SK-N-SH treated with all-trans-retinoic acid at 6 μM for 48 hours (cell line): ENCODE measurements at regions not wholly inside any gene's neighbourhood (a gene's known extent, or its start where the extent isn't known, plus 50 kb on each side); places are given as distances from the start of the nearest gene placed in this dataset.

Source experiments
- ATAC-seq: fragments of 200-7000 bp; cut with Tn5 transposase; 3 replicates; pipeline ENCODE4 v1.9.1; 2020; ENCODE audit warnings: mild to moderate bottlenecking, moderate library complexity
- ARNTL ChIP-seq: fragments of 450-650 bp; formaldehyde crosslinking; IDR thresholded peaks from 2 replicates; pipeline ENCODE4 v1.5.0; 2020; ENCODE audit warnings: low read depth, mild to moderate bottlenecking, moderate library complexity, borderline replicate concordance
- BACH2 ChIP-seq: fragments of 250-450 bp; sonication (Bioruptor Pico); IDR thresholded peaks from 2 replicates; pipeline ENCODE4 v1.9.0; 2021; ENCODE audit warnings: mild to moderate bottlenecking, borderline replicate concordance
- CREB5 ChIP-seq: fragments of 250-450 bp; sonication (Bioruptor Pico); IDR thresholded peaks from 2 replicates; pipeline ENCODE4 v1.5.1; 2020; ENCODE audit warnings: low read depth, mild to moderate bottlenecking, moderate library complexity
- CSDC2 ChIP-seq: fragments of 250-450 bp; sonication (Bioruptor Pico); IDR thresholded peaks from 2 replicates; pipeline ENCODE4 v1.5.0; 2020; ENCODE audit warnings: mild to moderate bottlenecking, moderate library complexity
- ESRRG ChIP-seq: fragments of 250-450 bp; sonication (Bioruptor Pico); IDR thresholded peaks from 2 replicates; pipeline ENCODE4 v1.6.1; 2021; ENCODE audit warnings: mild to moderate bottlenecking
- ISL1 ChIP-seq: fragments of 250-450 bp; sonication (Bioruptor Pico); IDR thresholded peaks from 2 replicates; pipeline ENCODE4 v2.1.2; 2022; ENCODE audit warnings: mild to moderate bottlenecking, moderate library complexity
- OSR1 ChIP-seq: fragments of 250-450 bp; sonication (Bioruptor Pico); IDR thresholded peaks from 2 replicates; pipeline ENCODE4 v1.8.0; 2022; ENCODE audit warnings: moderate library complexity, mild to moderate bottlenecking, inconsistent platforms
- POU6F1 ChIP-seq: fragments of 250-450 bp; sonication (Bioruptor Pico); IDR thresholded peaks from 2 replicates; pipeline ENCODE4 v1.8.0; 2021; ENCODE audit warnings: low read depth, mild to moderate bottlenecking, moderate library complexity, borderline replicate concordance
- TSHZ2 ChIP-seq: fragments of 250-450 bp; sonication (Bioruptor Pico); IDR thresholded peaks from 2 replicates; pipeline ENCODE4 v1.5.0; 2020; ENCODE audit warnings: mild to moderate bottlenecking, moderate library complexity
- ZC3H10 ChIP-seq: fragments of 250-450 bp; sonication (Bioruptor Pico); IDR thresholded peaks from 2 replicates; pipeline ENCODE4 v1.5.1; 2021; ENCODE audit warnings: mild to moderate bottlenecking, moderate library complexity
- ZFP3 ChIP-seq: fragments of 250-450 bp; sonication (Bioruptor Pico); IDR thresholded peaks from 2 replicates; pipeline ENCODE4 v1.5.0; 2020; ENCODE audit warnings: mild to moderate bottlenecking, moderate library complexity
- ZNF565 ChIP-seq: fragments of 450-650 bp; formaldehyde crosslinking; conservative IDR thresholded peaks from 2 replicates; pipeline ENCODE4 v1.5.0; 2020; ENCODE audit warnings: low read depth, mild to moderate bottlenecking, moderate library complexity
- ZNF70 ChIP-seq: fragments of 450-650 bp; formaldehyde crosslinking; IDR thresholded peaks from 2 replicates; pipeline ENCODE4 v1.5.0; 2020; ENCODE audit warnings: mild to moderate bottlenecking, moderate library complexity
- ZNF8 ChIP-seq: fragments of 450-650 bp; formaldehyde crosslinking; IDR thresholded peaks from 2 replicates; pipeline ENCODE4 v1.5.0; 2020; ENCODE audit warnings: mild to moderate bottlenecking, moderate library complexity
- TF ChIP-seq, protein P1 (sequence below): fragments of 250-450 bp; sonication (Bioruptor Pico); IDR thresholded peaks from 2 replicates; pipeline ENCODE4 v1.8.0; 2020; ENCODE audit warnings: mild to moderate bottlenecking, moderate library complexity, borderline replicate concordance
- TF ChIP-seq, protein P2 (sequence below): fragments of 250-450 bp; sonication (Bioruptor Pico); IDR thresholded peaks from 2 replicates; pipeline ENCODE4 v1.5.1; 2021; ENCODE audit warnings: mild to moderate bottlenecking, moderate library complexity

GRCh38 chr10:129253865-129254179 lies 213.2 kb upstream of the MGMT start (continued):
- TF ChIP-seq CREB5 (CRISPR knock-in tag) (no peak), OSR1 (no peak)

DNA sequence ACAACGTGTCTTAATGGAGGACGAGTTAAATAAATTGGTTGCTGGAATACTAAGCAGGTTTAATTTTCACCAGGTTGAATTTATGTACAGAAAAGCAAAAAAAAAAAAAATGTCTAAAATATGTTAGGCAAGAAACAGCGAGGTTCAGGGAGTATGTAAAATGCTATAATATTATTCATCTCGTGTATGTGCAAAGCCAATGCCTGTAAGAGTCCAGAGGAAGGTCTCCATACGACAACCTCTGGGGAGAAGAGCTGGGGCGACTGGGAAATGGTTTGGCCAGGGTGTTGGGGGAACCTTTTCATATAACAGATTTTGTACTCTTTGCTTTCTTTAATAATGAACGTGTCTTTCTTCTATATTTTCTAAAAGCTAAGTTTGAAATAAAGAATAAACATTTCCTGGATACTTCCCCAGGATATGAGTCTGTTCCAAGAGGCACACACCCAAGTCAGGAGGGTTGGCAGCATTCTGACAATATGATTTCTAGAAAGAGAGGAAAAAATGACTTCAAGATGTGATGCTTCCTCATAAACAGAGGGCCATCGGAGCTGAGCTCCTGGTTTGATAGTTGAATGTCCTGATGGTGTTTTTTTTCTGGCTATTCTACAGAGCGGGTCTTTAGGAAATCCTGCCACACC lies 208.6 kb upstream of the MGMT start:
- TF ChIP-seq, protein P1, sequence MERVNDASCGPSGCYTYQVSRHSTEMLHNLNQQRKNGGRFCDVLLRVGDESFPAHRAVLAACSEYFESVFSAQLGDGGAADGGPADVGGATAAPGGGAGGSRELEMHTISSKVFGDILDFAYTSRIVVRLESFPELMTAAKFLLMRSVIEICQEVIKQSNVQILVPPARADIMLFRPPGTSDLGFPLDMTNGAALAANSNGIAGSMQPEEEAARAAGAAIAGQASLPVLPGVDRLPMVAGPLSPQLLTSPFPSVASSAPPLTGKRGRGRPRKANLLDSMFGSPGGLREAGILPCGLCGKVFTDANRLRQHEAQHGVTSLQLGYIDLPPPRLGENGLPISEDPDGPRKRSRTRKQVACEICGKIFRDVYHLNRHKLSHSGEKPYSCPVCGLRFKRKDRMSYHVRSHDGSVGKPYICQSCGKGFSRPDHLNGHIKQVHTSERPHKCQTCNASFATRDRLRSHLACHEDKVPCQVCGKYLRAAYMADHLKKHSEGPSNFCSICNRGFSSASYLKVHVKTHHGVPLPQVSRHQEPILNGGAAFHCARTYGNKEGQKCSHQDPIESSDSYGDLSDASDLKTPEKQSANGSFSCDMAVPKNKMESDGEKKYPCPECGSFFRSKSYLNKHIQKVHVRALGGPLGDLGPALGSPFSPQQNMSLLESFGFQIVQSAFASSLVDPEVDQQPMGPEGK = no peak
- TF ChIP-seq POU6F1 (CRISPR knock-in tag) (no peak), ARNTL (no peak), ZNF565 (CRISPR knock-in tag) (no peak), ZFP3 (CRISPR knock-in tag) (no peak)
- TF ChIP-seq, all 23 proteins: peak for 0
- no peak for ATAC-seq

DNA sequence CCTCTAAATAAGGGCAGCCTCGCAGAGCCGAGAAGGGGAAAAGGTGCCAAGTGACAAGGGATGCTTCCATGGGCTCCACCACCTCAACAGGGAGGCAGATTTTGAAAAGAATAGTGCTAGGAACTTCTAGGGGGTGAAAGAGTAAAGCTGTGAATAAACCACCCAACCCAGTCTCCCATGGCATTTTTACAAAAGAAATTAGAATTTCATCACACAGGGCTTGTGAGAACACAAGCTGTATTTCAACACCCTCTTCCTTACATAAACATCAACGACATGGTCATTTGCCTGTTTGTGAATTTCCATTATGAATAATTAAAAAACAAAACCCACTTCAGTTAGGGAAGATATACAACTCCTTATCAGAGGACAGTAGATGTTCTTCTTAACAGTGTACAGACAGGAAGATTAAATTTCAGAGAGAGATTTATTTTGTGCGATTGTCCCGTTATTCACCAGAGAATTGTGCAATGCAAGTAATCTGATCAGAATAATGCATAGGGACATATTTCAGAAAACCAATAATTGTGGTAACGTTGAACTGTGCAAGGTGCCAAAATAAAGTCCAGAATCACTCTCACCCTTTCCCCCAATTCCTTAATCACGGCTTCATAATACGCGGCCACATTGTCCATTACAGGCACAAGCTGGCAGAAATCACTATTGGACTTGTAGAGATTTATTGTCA lies 207.8 kb upstream of the MGMT start:
- ATAC-seq = no peak
- TF ChIP-seq ZNF70 (CRISPR knock-in tag) (no peak), TSHZ2 (no peak), ARNTL (no peak), ISL1 (CRISPR knock-in tag) (no peak), ZNF8 (CRISPR knock-in tag) (no peak), OSR1 (no peak), BACH2 (no peak), ZC3H10 (no peak), ZNF565 (CRISPR knock-in tag) (no peak), ZFP3 (CRISPR knock-in tag) (no peak), ESRRG (CRISPR knock-in tag) (no peak)
- TF ChIP-seq, protein P2, sequence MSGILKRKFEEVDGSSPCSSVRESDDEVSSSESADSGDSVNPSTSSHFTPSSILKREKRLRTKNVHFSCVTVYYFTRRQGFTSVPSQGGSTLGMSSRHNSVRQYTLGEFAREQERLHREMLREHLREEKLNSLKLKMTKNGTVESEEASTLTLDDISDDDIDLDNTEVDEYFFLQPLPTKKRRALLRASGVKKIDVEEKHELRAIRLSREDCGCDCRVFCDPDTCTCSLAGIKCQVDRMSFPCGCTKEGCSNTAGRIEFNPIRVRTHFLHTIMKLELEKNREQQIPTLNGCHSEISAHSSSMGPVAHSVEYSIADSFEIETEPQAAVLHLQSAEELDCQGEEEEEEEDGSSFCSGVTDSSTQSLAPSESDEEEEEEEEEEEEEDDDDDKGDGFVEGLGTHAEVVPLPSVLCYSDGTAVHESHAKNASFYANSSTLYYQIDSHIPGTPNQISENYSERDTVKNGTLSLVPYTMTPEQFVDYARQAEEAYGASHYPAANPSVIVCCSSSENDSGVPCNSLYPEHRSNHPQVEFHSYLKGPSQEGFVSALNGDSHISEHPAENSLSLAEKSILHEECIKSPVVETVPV (CRISPR knock-in tag) = no peak
- TF ChIP-seq, protein P1 = no peak
- TF ChIP-seq, all 23 proteins: peak for 0

GRCh38 chr10:129272176-129272575 lies 194.9 kb upstream of the MGMT start:
- no peak for ATAC-seq
- TF ChIP-seq, protein P1 = no peak
- TF ChIP-seq CSDC2 (CRISPR knock-in tag) (no peak), POU6F1 (CRISPR knock-in tag) (no peak), ZNF565 (CRISPR knock-in tag) (no peak), CREB5 (CRISPR knock-in tag) (no peak)
